GM10248 (cell line): ENCODE measurements at regions not wholly inside any gene's neighbourhood (a gene's known extent, or its start where the extent isn't known, plus 50 kb on each side); places are given as distances from the start of the nearest gene placed in this dataset.

Source experiments
- CTCF ChIA-PET: fragments of 300-600 bp; sonication (Branson Sonifier 250); formaldehyde crosslinking; extraction: SDS; loops from one replicate; lab custom pipeline; 2021; ENCODE audit warnings: antibody characterized with exemption; lab: Yijun Ruan, JAX
- POLR2A ChIA-PET: fragments of 350-650 bp; sonication (Branson Sonifier 250); formaldehyde crosslinking; extraction: SDS; loops from one replicate; lab custom pipeline; 2020; ENCODE audit warnings: antibody characterized with exemption; lab: Yijun Ruan, JAX
- DNase-seq: peaks from one replicate; pipeline ENCODE4 v3.0.0; 2012; ENCODE audit errors: extremely low spot score
- CTCF ChIP-seq: IDR thresholded peaks from 2 replicates; pipeline ENCODE4 v1.5.1; 2012; ENCODE audit warnings: mild to moderate bottlenecking, low read depth; ENCODE audit errors: extremely low read depth, missing control alignments, control extremely low read depth

- no peak for DNase-seq
- POLR2A ChIA-PET, result no interaction called here
- TF ChIP-seq CTCF, result no peak
- CTCF ChIA-PET, result no interaction called here
Observed at GRCh38 chr7:12872487-12872886, 185.1 kb downstream of the ARL4A start.

GRCh38 chr7:12873571-12873970 lies 186.1 kb downstream of the ARL4A start:
- DNase-seq, result no peak
- ChIA-PET POLR2A (no interaction called here), CTCF (no interaction called here)
- TF ChIP-seq CTCF, result no peak

GRCh38 chr7:12879139-12879538 lies 191.7 kb downstream of the ARL4A start:
- CTCF ChIA-PET, result no interaction called here
- DNase-seq, result no peak
- TF ChIP-seq CTCF, result no peak
- POLR2A ChIA-PET, result no interaction called here

- ChIA-PET POLR2A (no interaction called here), CTCF (no interaction called here)
- no peak for TF ChIP-seq CTCF
- DNase-seq, result no peak
Observed at GRCh38 chr7:12881712-12882111, 194.3 kb downstream of the ARL4A start.

- TF ChIP-seq CTCF, result no peak
- no peak for DNase-seq
- ChIA-PET CTCF (interaction anchor here (0.7 kb wide), 1 partner anchor 14 kb away, joined by 3 read pairs; no protein-coding TSS in a partner anchor), POLR2A (interaction anchor here (0.6 kb wide), 1 partner anchor 143 kb away, joined by 3 read pairs; no protein-coding TSS in a partner anchor)
Observed at GRCh38 chr7:12882710-12883109, 195.3 kb downstream of the ARL4A start.

GRCh38 chr7:12884033-12884432 lies 196.6 kb downstream of the ARL4A start:
- TF ChIP-seq CTCF, result no peak
- ChIA-PET CTCF (no interaction called here), POLR2A (no interaction called here)
- DNase-seq, result no peak

GRCh38 chr7:12884856-12885440 lies 197.5 kb downstream of the ARL4A start:
- TF ChIP-seq CTCF, result no peak
- ChIA-PET CTCF (no interaction called here), POLR2A (no interaction called here)
- no peak for DNase-seq
